ENCODE measurements at regions not wholly inside any gene's neighbourhood (a gene's known extent, or its start where the extent isn't known, plus 50 kb on each side); places are given as distances from the start of the nearest gene placed in this dataset.

- WGBS, 4 donors: 27 to 38% (median 35%) methylated on average over 7 of the region's 7 CpGs
- peak; percentile 40 to 88 (median 69) for DNase-seq
Measured at GRCh38 chr15:81914734-81915256, 131.0 kb downstream of the MEX3B start.

GRCh38 chr15:81914333-81914732 is 131.5 kb downstream of the MEX3B start:
- H3K4me3 ChIP-seq: no peak overlapping the region
- intact Hi-C loops (cut with DNase I): loop anchor here in 4 of 10 donors (5.0 to 10.0 kb wide), 2 partner anchors 130 to 133 kb away; partner anchors contain the start of gene MEX3B (in 4 of the 4)
- peak overlapping the region; percentile 11 to 82 (median 76) for H3K27ac ChIP-seq
- DNase-seq: peak in 1 of 5 donors; percentile 13
- peak in 2 of 4 donors; percentile 8 to 37 for ATAC-seq
- H3K36me3 ChIP-seq: no peaks in the 10 kb centered on the region
- H3K9me3 ChIP-seq: peaks cover 0 to 29% (median 9%) of the 10 kb centered on the region in 12 donors
- H3K4me1 ChIP-seq: peaks cover 0 to 44% (median 19%) of the 10 kb centered on the region in 12 donors
- H3K27me3 ChIP-seq: no peaks in the 10 kb centered on the region
- no peak for TF ChIP-seq POLR2A (IDR thresholded peaks at IDR 0.05)
- TF ChIP-seq CTCF (IDR thresholded peaks at IDR 0.05): no peak
- WGBS, 4 donors: 70 to 81% (median 74%) methylated on average over 3 of the region's 3 CpGs

More at GRCh38 chr15:81914734-81915256, 131.0 kb downstream of the MEX3B start:
- peak; percentile 87 to 96 (median 92) for ATAC-seq
- intact Hi-C loops (cut with DNase I): loop anchor here in 4 of 10 donors (5.0 to 10.0 kb wide), 2 partner anchors 130 to 133 kb away; partner anchors contain the start of gene MEX3B (in 4 of the 4)
- Histone ChIP-seq H3K27me3 (no peaks in the 10 kb centered on the region), H3K27ac (peak overlapping the region; percentile 11 to 82 (median 76)), H3K9me3 (peaks cover 0 to 33% (median 11%) of the 10 kb centered on the region in 12 donors), H3K4me1 (peaks cover 0 to 39% (median 15%) of the 10 kb centered on the region in 12 donors), H3K36me3 (no peaks in the 10 kb centered on the region), H3K4me3 (no peak overlapping the region)
- TF ChIP-seq CTCF (IDR thresholded peaks at IDR 0.05) (no peak), POLR2A (IDR thresholded peaks at IDR 0.05) (no peak)

- Histone ChIP-seq H3K27ac (peak overlapping the region in 11 of 12 donors; percentile 20 to 81 (median 65)), H3K4me3 (no peak overlapping the region), H3K4me1 (peaks cover 0 to 52% (median 21%) of the 10 kb centered on the region in 12 donors), H3K9me3 (no peaks in the 10 kb centered on the region), H3K27me3 (no peaks in the 10 kb centered on the region), H3K36me3 (no peaks in the 10 kb centered on the region)
- 47 to 63% (median 59%) methylated on average over 8 of the region's 8 CpGs for WGBS, 4 donors
- DNase-seq (peak in 1 of 5 donors; percentile 38), ATAC-seq (peak; percentile 25 to 68 (median 46))
- no peak for TF ChIP-seq CTCF (IDR thresholded peaks at IDR 0.05)
- no peak for TF ChIP-seq POLR2A (IDR thresholded peaks at IDR 0.05)
- intact Hi-C loops (cut with DNase I): loop anchor here in 4 of 10 donors (5.0 to 10.0 kb wide), 2 partner anchors 134 to 136 kb away; partner anchors contain the start of gene MEX3B (in 4 of the 4)
Measured at GRCh38 chr15:81911022-81911971, 134.5 kb downstream of the MEX3B start.
